COLO829 (cell line): ENCODE measurements at regions not wholly inside any gene's neighbourhood (a gene's known extent, or its start where the extent isn't known, plus 50 kb on each side); places are given as distances from the start of the nearest gene placed in this dataset.
A peak's percentile ranks its signal among the peaks of the same experiment; 100 is the strongest.

Experiments
- DNase-seq: peaks from one replicate; pipeline ENCODE4 v3.0.0; 2012; ENCODE audit warnings: low spot score

DNA sequence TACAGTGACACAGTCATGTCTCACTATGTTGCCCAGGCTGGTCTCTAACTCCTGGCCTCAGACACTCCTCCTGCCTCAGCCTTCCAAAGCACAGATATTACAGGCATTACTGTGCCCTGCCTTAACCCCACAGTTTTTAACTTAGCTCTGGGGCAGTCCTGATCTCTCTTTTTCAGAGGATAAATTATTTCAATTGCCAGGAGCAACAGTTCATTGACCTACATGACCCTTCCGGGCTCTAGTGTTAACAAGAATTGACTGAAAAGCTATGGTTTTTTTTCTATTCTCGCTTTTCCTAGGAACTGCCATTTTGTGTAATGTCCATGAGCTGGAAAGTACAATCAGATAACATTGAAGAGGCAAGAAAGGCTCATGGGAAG lies 92.8 kb downstream of the HNRNPLL start:
- no peak for DNase-seq

DNA sequence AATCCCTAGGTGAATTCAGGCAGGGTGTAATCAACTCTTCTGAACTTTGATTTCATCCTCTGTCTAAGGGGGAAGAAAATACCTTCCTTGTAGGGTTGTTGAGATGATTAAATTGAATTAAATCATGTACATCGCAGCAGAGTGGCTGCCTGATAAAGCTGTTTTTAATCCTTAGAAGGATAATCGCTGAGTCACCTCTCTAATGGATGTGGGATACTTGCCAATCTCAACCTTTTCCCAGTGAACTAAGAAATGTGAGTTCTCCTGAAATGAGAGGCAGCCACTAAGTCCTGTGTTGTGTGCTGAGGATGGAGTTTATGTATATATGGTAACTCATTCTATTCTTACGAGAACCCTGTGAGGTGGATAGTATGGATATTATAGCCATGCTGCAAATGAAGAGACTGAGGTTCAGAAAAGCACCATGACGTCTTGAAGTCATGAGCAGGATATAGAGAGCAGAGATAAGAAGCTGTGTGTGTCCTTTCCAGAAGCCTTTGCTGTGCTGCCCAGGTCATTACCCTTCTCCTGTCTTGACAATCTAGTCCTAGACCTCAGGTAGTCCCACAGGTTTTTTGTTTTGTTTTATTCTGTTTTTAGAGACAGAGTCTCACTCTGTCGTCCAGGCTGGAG lies 93.3 kb downstream of the HNRNPLL start:
- peak; percentile 32 for DNase-seq

DNA sequence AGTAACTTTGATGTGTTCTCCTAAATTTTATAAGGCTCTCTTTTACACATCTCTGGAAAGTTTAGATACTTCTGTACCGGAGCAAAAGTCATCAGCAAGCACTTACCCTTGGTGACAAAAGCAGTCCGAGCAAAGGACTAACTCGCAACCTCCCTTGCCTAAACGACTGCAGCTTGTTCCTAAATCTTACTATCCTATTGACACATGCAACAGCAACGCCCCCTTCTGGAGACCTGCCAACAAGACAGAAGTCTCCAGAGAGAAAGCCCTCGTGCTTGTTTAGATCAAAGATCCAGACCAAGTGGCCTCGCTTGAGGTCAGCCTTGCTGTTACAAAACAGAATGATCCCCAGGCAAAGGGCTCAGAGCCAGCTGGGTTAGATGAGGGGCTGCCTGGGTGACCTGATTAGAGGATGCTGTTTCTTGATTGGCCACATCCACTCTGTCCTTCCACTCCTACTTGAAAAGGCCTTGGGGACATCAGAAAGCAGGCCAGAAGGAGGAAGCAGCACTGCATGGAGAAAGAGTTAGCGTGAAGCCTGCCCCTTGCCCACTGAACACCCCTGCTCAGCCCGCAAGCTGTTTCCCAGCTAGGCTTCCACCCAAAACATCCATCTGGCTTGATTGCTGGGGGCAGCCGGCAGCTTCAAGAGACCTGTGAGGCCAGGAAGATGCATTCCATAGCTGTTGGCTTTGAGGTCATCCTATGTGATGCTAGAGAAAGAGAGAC lies 94.3 kb downstream of the HNRNPLL start:
- peak; percentile 85 for DNase-seq

DNA sequence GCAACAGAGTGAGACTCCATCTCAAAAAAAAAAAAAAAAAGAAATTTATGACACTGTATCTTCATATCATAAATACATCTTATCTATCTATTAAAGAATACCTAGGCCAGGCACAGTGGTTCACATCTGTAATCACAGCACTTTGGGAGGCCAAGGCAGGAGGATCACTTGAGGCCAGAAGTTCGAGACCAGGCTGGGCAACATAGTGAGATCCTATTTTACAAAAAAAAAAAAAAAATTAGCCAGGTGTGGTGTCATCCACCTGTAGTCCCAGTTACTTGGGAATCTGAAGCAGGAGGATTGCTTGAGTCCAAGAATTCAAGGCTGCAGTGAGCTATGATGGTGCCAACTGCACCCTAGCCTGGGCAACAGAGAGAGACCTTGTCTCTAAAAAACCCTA lies 95.0 kb downstream of the HNRNPLL start:
- no peak for DNase-seq

DNA sequence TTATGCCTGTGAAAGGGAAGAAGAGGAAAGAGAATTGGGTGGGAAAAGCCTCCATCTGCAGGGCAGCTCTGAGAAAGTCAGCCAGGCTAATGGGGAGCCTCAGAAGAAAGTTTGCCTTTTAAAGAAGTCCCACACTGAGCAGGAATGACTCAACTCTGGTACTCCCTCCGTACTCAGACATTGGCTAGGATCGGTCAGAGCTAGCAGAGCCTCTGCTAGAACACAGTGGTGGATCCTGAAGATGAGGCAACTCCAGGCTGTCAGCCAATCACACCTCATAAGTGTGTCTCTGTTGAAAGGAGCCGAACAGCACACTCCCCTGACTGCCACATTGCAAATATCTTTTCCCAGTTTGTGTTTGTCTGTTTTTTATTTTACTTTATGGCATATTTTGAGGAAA lies 96.9 kb downstream of the HNRNPLL start:
- DNase-seq: no peak

DNA sequence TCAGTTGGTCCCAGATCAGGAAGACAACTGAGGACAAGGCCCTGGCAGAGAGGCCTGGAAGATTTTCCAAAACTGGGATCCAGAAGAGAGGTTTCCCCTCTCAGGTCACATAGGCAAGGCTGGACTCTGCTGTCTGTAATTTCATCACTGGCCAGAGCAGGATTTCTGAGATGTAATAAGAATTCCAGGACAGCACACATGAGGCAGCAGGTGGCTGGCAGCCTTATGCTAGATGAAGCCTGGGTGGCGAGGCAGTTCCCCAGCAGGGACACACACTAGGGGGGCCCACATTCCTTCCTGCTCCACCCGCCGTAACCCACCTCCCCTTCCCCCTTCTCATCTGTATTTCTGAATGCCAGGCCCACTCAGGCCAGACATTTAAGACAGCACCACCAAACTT lies 98.6 kb downstream of the HNRNPLL start:
- no peak for DNase-seq

DNA sequence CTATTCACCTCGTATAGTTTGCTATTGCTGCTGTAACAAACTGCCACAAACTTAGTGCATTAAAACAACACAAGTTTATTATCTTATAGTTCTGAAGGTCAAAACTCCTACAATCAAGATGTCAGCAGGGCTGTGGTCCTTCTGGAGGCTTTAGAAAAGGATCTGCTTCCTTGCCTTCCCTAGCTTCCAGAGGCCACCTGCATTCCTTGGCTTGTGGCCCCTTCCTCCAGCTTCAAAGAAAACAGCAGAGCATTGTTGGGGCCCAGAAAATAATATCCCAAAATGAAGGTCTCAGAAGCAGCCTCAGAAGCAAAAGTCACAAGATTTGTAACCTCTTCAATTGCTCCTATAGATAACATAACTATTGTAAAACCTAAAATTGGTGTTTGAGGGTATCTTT lies 100.6 kb downstream of the HNRNPLL start:
- no peak for DNase-seq

DNA sequence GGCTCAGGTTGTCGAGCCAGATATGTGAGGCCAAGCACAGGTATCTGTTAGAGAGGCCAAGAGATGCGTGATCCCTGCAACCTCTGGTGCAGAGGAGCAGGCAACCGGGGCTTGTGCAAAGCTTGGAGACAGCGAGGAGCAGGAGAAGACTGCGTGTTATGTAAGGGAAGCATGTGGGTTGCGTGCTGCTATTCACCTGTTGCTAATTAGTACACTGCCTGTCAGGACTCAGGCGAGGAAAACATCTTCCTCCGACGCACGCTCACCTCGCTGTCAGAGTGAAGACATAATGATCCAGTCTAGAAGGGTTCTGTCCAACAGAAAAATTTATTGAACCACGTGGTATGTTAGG lies 102.5 kb downstream of the HNRNPLL start:
- no peak for DNase-seq

DNA sequence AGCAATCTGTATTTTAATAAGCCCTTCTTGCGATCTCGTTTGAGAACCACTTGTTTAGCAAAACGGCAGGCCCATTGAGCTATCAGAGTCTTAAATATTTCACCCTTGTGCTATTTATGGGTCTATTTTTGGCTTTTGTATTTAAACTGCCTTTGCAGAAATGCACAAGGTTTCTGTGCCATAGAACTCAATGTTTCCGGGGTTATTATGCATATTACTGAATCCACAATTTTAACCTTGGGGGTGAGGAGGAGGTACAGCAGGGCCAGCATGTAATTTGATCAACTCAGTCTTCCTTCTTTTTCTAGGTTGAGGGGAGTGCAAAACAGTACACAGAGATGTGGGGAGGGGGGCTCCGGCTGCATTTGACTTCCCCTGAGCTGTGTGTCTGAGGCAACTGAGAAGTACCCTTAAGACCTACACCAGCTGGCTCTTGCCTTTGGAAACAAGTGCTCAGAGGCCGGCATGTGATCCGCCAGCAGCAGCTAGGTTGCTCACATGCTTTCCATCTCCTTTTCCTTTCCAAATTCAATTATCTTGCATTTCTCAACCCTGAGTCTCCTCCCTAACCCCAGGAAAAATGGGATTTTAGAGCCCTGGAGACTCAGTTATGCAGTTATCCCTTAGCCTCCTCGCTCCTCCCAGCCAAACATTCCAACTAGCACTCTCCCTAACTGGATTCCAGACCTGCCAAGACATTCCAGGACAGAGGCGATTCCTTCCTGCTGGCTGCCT lies 103.0 kb downstream of the HNRNPLL start:
- DNase-seq: no peak

DNA sequence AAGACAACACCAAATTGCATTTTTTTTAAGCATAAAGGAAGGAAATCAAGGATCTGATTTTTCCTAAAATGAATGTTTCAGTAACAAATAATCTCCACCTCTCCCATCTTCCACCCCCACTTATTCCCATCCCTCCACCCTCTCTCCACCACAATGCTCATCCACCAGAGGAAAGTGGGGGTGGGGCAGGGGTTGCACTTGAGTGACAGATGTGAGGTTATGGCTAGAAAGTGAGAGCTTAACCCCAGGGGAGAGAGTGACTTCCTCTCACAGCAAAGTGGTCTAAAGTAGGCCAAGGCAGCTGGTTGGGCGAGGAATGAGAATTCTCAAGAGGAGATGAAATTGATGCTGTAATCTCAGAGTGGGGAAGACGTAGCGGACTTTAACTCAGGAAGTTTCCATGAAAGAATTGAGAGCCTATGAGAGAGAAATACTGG lies 104.7 kb downstream of the HNRNPLL start:
- no peak for DNase-seq

DNA sequence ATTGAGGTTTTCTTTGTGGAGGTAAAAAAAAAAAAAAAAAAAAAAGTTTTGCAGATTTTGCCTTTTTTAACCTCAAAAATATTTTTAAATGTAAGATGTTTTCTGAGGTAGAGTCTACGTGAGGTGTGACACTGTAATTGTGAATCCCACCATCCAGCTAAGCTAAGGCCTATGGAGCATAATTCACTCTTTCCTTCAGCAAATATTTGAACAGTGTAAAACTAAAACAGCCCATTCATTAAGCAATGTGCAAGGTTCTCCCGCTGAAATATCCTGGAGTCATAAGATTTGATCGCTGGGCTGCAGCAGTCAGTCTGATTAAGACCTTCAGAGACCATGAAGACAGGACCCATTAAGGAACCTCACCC lies 105.1 kb downstream of the HNRNPLL start:
- no peak for DNase-seq

DNA sequence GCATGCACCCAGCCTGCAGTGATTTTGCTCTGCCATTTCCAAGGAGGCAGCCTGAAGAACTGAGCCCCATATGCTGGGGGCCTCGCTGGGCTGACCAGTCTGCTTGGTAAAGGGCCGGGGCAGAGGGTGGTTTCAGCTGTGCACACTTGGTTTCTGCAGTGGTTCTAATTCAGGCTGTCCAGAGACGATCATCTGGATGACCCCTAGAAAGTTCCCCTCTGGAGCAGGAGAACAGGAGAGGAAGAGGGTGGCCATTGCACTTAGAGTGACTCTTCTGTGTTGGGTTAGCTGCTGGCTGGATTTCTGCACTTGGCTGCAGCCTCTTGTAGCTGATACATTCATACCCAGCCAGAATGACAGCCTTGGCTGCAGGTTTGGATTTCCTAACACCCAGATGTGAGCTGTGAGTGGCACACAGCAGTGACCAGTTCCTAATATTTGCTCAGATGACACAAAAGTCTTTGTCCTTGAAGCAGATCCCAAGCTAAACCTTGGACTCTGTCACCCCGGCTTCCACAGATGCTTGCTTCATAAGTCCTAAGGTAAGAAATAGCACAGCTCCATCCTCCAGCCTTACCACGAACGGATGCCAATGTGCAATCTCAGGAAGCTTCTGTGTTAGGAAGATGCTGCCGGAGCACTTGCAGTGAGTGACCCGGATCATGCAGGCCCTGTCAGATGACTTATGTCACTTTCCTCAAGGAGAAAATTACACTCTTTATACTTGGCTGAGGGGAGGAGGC lies 105.6 kb downstream of the HNRNPLL start:
- DNase-seq: no peak

DNA sequence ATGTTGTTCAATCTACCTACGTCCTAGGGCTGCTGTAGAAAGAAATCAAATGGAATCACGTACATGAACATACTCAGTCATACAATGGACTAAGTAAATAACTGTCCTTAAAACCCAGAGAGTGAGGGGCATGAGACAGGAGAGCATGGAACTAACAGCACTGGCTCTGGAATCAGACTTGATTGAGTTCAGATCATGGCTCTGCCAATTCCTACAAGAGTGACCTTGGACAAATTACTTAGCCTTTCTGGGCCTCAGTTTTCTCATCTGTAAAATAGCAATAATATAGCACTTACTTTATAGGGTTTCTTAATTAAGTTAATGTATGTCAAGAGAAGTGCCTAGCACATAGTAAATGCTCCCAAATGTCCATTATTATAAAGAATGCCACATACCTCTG lies 106.8 kb downstream of the HNRNPLL start:
- DNase-seq: no peak

DNA sequence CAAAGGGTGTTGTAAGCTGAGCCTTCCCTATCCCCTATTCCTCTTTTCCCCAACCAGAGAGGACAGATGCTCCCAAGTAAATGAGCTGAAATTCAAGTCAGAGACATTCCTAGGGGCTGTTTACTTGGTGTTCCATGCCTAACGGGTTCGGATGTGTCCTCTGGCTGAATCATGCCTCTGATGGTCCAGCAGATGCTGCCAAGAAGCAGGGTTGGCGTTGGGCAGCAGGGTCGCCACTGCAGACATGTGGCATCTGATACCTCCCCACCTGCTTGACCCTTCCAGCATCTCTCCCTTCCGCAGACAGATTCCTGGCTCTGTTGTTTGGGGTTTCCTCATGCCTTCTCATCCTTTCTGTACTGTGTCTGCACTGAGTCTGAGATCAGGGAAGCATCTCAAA lies 108.3 kb downstream of the HNRNPLL start:
- no peak for DNase-seq

DNA sequence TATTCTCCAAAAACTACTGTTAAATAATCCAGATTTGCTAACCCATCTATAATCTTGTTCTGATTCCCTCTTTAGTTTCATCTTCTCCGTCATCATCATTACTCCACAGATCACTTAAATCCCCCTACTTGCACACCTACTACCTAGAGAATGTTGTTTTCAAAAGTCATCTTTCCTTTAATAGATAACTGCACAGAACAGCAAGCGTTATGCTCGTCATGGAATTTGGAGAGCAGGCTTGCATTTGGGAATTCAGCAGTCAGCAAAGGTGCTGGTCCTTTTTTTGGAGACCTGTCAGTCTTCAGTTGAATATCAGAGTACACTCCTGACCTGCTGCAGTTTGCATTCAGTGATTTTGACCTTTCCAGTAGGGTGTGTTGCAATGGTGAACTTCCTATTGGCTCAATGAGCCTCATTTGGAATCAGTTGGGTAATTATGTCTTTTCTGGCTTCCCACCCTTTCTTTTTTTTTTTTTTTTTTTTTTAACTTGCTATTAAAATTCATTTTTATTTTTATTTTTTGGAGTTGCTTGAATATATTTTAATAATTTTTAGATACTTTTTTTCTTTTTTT lies 110.6 kb downstream of the HNRNPLL start:
- no peak for DNase-seq

DNA sequence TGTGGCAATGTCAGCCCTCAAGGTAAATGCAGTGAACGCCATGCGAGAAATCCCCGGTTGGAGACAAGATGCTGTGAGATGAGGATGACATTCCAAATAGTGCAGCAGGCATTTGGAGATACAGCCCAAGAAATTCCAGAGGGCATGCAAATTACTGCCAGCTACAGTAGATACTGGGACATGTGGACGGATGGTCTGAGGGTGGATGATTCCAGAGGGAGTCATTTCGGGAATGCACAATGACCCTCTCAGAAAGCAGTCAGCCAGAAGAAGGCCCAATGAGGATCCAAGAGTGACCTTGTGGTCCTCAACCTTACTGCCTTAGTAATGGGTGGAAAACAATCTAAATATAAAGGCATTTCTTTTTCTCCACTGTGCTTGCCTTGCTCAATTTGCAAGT lies 111.3 kb downstream of the HNRNPLL start:
- no peak for DNase-seq

DNA sequence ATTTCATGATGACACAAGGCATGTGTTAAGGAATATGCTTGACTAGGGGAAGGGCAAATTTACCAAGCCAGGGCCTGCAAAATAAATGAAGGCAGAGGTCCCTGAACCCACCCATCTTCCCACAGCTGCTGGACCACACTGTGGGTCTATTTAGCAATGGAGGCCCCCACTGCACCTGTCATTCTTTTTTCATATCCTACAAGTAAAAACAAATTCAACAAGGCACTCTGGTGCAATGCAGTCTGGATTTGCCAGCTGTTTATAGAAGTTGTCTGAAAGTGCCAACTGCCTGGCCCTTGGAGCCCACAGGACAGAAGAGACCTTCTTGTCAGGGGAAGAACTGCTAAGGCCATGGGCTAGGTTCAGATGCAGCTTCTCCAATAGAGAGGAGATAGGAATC lies 112.8 kb upstream of the ATL2 start:
- no peak for DNase-seq

DNA sequence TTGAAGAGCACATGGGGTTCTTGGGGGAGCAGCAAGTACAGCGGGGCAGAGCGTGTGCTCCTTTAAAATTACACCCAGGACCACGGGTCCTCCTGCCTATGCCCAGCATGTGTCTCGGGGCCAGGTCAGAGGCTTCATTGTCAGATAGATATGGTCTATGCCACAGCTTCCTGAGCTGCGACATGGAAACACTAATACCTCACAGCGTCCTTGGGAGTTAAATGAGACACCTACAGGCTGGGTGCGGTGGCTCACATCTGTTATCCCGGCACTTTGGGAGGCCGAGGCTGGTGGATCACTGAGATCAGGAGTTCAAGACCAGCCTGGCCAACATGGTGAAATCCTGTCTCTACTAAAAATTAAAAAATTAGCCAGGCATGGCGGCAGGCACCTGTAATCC lies 110.8 kb upstream of the ATL2 start:
- no peak for DNase-seq

DNA sequence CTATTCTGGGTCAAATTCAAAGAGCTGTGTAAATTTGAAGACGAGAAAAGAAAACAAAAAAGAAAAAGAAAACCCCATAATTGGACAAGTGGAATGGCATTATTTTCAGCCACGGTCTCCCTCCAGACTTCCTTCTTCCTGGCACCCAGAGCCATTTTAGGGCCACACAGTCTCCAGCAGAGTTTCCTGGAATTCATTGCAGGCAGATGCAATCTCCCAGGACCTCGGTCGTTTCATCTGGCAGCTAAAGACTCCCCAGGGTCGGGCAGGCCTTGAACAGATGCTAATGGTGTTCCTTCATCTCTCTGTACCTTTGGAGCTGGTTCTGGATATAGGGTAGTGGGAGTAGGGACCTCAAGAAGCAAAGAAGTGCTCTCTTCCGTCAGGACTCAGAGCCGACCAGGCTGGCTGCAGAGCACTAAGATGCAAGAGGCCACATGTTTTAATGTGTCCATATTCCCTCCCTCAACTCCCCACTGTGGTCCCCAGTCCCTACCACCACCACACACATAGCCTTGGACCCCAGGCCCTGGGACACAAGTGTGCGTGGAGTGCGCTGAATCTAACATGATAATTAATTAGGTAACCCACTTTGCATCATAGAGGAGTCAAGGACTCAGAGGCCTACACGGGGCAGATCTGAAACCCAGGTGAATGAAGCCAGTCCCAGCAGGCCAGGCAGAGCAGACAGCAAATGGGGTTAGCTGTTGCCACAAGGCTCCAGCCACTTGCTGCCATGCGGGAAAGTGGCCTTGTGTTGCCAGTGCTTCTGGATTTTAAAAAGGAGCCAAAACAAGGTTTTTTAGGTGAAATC lies 109.3 kb upstream of the ATL2 start:
- DNase-seq: no peak

DNA sequence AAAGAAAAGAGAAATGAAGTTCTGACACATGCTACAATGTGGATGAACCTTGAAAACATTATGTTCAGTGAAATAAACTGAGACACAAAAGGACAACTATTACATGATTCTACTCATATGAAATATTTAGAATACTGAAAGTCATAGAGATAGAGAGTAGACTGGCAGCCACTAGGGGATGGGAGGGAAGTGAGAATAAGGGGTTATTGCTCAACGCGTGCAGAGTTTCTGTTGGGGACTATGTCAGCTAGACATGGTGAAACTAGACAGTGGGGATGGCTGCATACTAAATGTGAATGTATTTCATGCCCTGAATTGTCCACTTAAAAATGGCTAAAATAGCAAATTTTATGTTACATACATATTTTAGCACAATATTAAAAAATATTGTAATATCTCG lies 108.7 kb upstream of the ATL2 start:
- no peak for DNase-seq

DNA sequence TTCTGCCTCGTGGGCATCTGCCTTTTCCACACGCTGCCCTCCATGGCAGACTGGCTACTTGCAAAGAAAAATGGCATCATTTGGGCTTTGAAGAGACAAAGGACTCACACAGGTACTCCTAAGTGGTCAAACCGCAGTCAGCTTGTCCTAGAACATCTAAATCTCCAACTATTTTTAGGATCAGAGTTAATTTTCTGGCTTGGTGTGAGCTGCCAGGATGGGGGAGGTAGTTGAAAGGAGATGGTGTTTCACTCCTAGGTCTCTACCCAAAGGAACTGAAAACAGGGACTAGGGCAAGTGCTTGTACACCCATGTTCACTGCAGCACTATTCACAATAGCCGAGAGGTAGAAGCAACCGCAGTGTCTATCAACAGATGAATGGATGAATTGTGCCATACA lies 107.9 kb upstream of the ATL2 start:
- no peak for DNase-seq
